MG63 (cell line): ENCODE measurements at regions not wholly inside any gene's neighbourhood (a gene's known extent, or its start where the extent isn't known, plus 50 kb on each side); places are given as distances from the start of the nearest gene placed in this dataset.
"Not testable (repeated sequence)": the region's sequence is repeated elsewhere in the genome, so short reads cannot be mapped to it uniquely, and the experiment has no call there.

ENCODE experiments used
- DNase-seq: peaks from one replicate; pipeline ENCODE4 v3.0.0-alpha.2; 2020
- H3K27me3 ChIP-seq: fragments of 250-450 bp; sonication (Bioruptor Pico); 2 replicates; pipeline ENCODE4 v1.5.1; 2020; ENCODE audit warnings: mild to moderate bottlenecking, moderate library complexity
- H3K36me3 ChIP-seq: fragments of 250-450 bp; sonication (Bioruptor Pico); 2 replicates; pipeline ENCODE4 v1.5.1; 2020; ENCODE audit warnings: mild to moderate bottlenecking, moderate library complexity
- H3K4me3 ChIP-seq: fragments of 250-450 bp; sonication (Bioruptor Pico); 2 replicates; pipeline ENCODE4 v1.5.1; 2020; ENCODE audit warnings: mild to moderate bottlenecking, moderate library complexity
- H3K9me3 ChIP-seq: fragments of 250-450 bp; sonication (Bioruptor Pico); 2 replicates; pipeline ENCODE4 v1.5.1; 2020; ENCODE audit warnings: mild to moderate bottlenecking, moderate library complexity

DNA sequence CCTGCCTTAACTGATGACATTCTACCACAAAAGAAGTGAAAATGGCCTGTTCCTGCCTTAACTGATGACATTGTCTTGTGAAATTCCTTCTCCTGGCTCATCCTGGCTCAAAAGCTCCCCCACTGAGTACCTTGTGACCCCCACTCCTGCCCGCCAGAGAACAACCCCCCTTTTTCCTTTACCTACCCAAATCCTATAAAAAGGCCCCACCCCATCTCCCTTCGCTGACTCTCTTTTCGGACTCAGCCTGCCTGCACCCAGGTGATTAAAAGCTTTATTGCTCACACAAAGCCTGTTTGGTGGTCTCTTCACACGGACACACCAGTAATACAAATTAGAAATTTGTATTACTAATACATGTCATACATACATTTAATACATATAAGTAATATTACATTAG lies 489.9 kb upstream of the IMPG1 start:
- H3K9me3 ChIP-seq, DNase-seq, H3K4me3 ChIP-seq, H3K36me3 ChIP-seq, H3K27me3 ChIP-seq: not testable (repeated sequence)

DNA sequence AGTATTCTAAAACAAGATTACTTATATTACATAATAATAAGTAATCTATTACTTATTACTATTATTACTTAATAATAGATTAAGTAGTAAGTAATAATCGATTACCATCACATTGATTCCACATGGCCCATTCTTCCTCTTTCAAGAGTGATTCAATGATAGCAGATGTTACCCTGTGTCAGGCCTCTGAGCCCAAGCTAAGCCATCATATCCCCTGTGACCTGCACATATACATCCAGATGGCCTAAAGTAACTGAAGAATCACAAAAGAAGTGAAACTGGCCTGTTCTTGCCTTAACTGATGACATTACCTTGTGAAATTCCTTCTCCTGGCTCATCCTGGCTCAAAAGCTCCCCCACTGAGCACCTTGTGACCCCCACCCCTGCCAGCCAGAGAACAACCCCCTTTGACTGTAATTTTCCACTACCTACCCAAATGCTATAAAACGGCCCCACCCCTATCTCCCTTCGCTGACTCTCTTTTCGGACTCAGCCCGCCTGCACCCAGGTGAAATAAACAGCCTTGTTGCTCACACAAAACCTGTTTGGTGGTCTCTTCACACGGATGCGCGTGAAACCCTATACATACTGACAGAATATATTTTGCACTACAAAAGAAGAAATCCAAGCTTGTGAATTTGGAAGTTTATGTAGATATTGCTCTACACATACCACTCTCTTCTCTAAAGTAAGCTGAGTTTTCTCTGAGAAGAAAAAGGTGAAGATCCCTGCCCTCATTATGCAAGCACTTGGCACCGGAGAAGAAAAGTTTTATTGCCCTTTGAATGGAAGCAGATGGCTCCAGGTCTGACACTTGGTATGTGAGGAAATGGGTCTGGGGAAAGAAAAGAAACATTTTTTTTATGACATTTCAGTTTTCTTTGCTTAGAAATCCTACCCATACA lies 488.6 kb upstream of the IMPG1 start:
- not testable (repeated sequence) for H3K4me3 ChIP-seq, H3K9me3 ChIP-seq, H3K27me3 ChIP-seq, H3K36me3 ChIP-seq, DNase-seq

DNA sequence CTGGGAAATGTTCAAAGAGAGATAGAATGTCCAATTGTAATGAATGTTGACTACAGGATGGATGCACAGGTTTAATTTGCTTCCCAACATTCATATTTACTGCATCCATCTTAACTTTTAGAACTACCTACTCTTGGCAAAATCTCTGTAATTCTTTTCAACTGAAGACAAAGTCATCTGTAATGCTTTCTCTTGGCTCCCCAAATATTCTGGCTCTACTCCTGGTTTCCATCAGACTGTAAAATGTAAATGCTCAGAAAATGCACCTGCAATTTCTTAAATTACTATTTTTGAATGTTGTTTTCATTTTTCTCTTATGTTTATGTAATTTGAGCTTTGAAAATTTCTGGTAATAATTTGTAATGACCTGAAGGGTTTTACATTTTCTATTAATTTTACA lies 480.8 kb upstream of the IMPG1 start:
- Histone ChIP-seq H3K4me3 (no peak overlapping the region), H3K9me3 (no peaks in the 10 kb centered on the region)
- DNase-seq: no peak

DNA sequence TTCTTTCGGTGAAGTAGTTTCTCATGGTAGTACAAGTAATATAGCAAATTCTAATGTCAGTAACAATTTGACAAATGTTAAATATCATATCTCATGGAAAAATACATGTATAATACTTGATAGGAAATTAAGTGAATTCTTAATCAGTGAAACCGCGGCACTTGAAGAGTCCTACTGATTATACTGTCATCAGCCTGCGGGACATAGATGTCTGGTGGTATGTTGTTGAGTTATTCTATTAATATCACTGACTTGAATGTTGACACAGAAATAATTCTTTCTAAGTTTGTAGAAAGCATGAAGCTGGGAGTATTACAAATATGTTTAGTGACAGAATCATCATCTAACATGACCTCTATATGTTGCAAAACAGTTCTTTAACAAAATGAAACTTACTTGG lies 479.8 kb upstream of the IMPG1 start:
- H3K27me3 ChIP-seq: no peaks in the 10 kb centered on the region
- H3K36me3 ChIP-seq: no peaks in the 10 kb centered on the region
- DNase-seq: no peak
- H3K9me3 ChIP-seq: no peaks in the 10 kb centered on the region
- no peak overlapping the region for H3K4me3 ChIP-seq

More for the DNA sequence above, 480.8 kb upstream of the IMPG1 start:
- H3K36me3 ChIP-seq: no peaks in the 10 kb centered on the region
- H3K27me3 ChIP-seq: no peaks in the 10 kb centered on the region

DNA sequence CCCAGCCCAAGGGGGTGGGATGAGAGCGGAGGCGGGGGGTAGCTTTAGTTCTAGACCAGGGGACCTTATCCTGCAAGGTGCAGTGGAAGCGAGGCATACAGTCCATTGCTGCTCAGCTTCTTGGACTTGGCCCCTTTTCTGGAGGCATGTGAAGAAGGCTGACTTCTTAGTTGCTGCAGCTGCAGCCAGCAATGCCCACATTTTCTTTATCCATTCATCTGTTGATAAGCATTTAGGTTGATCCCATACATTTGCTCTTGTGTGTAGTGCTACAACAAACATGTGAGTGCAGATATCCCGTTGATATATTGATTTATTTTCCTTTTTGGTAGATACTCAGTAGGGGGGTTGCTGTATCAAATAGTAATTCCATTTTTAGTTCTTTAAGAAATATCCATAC lies 461.2 kb upstream of the IMPG1 start:
- no peak for DNase-seq
- H3K9me3 ChIP-seq: no peaks in the 10 kb centered on the region
- no peaks in the 10 kb centered on the region for H3K36me3 ChIP-seq
- no peaks in the 10 kb centered on the region for H3K27me3 ChIP-seq
- no peak overlapping the region for H3K4me3 ChIP-seq

DNA sequence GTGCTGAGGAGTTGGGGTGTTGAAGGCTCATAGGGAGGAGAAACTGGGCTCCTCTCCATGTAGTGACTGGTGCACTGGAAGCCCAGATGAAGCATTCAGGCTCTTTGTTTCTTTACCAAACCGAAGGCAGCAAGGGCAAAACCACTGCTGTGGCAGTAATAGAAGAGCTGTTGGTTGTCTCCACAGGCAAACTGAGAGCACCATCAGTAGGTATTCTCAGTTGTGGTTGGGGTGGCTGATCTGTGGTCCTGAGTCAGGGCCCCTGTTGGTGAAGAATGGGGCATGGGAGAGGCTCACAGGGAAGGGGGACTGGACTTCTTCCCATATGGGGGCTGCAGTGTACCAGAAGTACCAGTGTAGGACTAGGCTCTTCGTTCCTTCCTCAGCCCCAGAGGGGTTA lies 460.2 kb upstream of the IMPG1 start:
- no peaks in the 10 kb centered on the region for H3K27me3 ChIP-seq
- H3K4me3 ChIP-seq: no peak overlapping the region
- DNase-seq: no peak
- H3K36me3 ChIP-seq: no peaks in the 10 kb centered on the region
- H3K9me3 ChIP-seq: no peaks in the 10 kb centered on the region

DNA sequence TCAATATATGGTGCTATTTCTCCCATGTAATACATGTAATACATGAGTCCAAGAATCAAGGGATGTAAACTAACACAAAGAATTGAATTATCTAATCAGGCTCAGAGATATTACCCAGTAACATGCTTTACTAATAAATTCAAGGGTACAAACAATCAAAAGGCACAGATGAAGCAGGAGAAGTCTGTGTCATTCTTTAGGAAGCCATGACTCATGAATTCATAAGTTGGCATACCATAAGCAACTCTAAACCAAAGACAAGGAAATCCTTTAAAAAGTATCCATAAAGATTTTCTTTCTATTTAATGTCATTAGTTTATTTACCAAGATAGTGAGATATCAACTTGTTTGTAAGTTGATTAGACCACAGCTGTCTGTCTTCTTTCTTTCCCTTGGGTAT lies 446.0 kb upstream of the IMPG1 start:
- H3K36me3 ChIP-seq: no peaks in the 10 kb centered on the region
- H3K27me3 ChIP-seq: no peaks in the 10 kb centered on the region
- no peak overlapping the region for H3K4me3 ChIP-seq
- DNase-seq: no peak
- no peaks in the 10 kb centered on the region for H3K9me3 ChIP-seq

DNA sequence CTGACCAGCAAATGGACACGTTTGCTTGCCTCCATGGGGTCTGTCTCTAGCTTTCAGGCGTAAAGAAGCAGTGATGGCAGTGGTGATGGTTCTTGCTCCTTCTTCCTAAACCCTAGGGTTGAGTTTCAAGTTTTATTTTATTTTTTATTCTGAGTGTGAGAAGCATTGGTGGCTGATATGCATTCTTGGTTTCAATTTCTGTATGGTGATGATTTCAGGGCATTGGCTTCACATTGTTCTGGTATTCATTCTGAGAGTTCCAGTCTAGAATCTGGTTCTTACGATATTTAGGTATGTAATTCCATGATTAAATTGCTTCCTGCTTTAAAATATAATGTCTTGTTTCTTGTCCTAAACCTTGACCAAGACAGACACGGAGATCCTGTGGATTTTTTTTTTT lies 444.5 kb upstream of the IMPG1 start:
- Histone ChIP-seq H3K4me3 (no peak overlapping the region), H3K9me3 (no peaks in the 10 kb centered on the region), H3K36me3 (no peaks in the 10 kb centered on the region), H3K27me3 (no peaks in the 10 kb centered on the region)
- no peak for DNase-seq

DNA sequence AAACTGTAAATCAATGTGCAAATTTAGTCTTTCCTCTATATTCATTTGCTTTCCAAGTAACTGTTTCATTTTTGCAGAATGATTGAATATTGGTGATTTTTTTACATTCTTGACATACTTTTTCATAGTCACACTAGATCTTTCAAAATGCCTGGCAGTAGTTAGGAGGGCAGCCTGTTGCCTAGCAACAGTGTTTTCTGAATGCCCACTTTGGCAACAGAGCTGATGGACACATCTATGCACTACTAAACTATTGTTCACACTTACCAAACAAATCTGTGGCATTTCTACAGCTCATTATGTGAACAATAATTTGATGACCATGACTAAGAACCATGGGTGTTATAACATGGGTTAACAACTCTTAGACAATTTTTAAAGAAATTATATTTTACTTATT lies 438.0 kb upstream of the IMPG1 start:
- no peaks in the 10 kb centered on the region for H3K9me3 ChIP-seq
- DNase-seq: no peak
- H3K27me3 ChIP-seq: no peaks in the 10 kb centered on the region
- no peak overlapping the region for H3K4me3 ChIP-seq
- H3K36me3 ChIP-seq: no peaks in the 10 kb centered on the region

DNA sequence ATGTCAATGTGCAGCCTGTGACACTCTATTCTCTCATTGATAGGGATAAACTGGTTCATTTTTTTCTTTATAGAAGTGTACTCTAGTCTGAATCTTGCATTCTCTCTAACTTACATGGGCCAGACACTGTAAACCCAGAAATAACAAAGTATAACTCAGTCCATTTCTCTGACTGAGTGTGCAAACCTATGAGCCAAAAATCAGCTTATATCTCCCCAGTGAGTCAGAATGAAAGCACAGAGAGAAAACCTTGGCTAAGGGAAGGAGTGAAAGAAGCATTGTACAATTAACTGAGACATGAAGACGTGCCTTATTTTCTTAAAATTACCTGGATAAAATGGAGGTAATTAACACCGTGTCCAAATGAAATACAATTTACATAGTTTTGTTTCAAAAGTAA lies 436.9 kb upstream of the IMPG1 start:
- DNase-seq: no peak
- Histone ChIP-seq H3K27me3 (no peaks in the 10 kb centered on the region), H3K4me3 (no peak overlapping the region), H3K9me3 (no peaks in the 10 kb centered on the region), H3K36me3 (no peaks in the 10 kb centered on the region)

DNA sequence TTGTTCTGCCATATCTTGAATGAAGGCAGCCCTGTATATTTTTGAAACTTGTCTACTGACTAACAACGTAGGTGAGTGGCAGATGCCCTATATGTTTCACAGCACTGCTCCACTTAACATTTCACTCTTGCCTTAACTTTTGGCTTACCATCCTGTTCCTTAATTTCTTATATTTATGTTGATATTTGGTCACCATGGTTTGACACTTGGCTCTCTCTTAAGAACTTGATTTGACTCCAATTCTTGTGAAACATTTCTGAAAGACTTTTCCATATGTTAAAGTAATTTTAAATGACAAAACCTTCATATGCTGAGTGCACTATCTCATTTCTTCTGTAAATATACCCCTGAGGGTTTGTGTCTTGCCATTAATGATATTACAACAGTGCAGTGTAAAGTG lies 434.3 kb upstream of the IMPG1 start:
- H3K36me3 ChIP-seq: no peaks in the 10 kb centered on the region
- DNase-seq: no peak
- no peak overlapping the region for H3K4me3 ChIP-seq
- H3K9me3 ChIP-seq: no peaks in the 10 kb centered on the region
- no peaks in the 10 kb centered on the region for H3K27me3 ChIP-seq

DNA sequence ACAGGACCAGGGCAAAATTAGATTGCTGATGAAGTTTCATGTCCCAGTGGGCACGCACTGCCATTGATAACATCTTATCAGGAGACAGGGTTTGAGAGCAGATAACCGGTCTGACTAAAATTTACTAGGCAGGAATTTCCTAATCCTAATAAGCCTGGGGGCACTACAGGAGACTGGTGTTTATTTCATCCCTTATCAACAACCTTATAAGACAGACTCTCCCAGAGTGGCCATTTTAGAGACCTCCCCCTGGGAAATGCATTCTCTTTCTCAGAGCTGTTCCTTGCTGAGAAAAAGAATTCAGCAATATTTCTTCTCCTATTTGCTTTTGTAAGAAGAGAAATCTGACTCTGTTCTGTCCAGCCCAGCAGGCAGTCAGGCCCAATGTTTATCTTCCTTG lies 423.4 kb upstream of the IMPG1 start:
- no peak overlapping the region for H3K4me3 ChIP-seq
- H3K27me3 ChIP-seq: no peaks in the 10 kb centered on the region
- H3K9me3 ChIP-seq: no peaks in the 10 kb centered on the region; the same call in 1 of the 2 replicates
- H3K36me3 ChIP-seq: no peaks in the 10 kb centered on the region
- DNase-seq: no peak

DNA sequence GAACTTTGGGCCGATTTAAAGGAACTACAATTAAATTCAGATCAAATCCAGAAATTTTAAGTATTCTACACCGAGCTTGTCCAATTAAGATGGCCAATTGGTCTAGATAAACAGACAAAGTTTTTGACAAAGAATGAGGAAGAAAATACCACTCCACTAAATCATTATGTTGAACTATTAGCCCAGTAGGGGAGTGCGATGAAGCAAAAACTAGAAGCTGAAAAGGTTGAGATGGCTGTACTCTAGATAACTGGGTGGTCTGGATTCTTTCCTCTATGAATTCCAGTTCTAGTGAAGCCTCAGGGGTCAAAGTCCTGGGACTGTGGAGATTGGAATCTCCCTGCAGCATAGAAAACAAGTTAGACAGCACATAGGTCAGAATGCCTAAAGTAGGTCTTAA lies 418.9 kb upstream of the IMPG1 start:
- not testable (repeated sequence) for H3K4me3 ChIP-seq, H3K9me3 ChIP-seq, H3K36me3 ChIP-seq, H3K27me3 ChIP-seq, DNase-seq

DNA sequence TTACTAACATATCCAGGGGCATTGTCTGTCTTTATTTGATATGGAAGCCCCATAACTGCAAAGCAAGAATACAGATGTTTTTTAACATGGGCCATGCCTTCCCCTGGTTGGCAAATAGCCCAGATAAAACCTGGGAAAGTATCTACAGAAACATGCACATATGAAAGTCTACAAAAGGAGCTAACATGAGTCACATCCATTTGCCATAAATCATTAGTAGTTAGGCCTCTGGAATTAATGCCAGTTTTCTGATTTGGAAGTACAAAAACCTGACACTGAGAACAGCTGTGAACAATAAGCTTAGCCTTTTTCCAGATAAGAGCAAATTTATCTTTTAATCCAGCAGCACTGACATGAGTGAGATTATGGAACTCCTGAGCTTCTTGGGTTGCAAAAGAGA lies 418.0 kb upstream of the IMPG1 start:
- Histone ChIP-seq H3K27me3 (no peaks in the 10 kb centered on the region), H3K36me3 (no peaks in the 10 kb centered on the region), H3K4me3 (no peak overlapping the region), H3K9me3 (no peaks in the 10 kb centered on the region)
- DNase-seq: no peak

DNA sequence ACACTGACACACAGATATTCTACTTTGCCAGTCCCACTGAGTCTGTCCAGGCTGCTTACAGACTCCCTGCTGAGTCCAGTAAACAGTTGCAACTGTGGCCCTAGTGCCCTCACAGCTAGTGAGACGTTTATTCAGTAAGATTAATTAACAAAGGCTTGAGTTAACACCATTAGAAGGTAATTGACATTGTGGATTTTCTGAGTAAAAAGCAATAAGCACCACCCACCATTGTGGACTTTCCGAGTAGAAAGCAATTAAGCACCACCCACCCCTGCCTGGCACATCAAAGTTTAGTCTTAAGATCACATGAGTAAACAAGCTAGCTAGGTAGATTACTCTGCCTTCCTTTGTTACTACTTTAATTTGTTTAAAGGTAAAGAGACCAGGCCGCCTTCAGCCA lies 408.6 kb upstream of the IMPG1 start:
- DNase-seq: no peak

DNA sequence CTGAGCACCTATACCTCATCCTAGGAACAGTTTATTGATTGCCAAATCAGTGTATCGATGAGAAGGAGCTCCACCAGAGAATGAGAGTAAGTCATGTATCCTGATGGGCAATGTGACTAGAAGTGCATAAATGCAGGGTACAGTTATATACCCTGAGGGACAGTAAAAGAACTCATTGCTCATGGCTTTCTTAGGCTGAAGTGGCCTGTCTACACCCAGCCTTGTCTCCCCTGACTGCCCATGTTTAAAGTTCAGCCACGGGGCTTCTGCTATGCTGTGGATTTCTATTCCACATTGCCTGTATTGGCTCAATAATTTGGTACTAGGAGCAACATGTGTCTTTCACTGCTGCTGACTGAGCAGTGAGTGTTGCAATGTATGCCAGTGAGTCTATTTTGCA lies 400.4 kb upstream of the IMPG1 start:
- no peaks in the 10 kb centered on the region for H3K36me3 ChIP-seq

More for the DNA sequence above, 408.6 kb upstream of the IMPG1 start:
- no peaks in the 10 kb centered on the region for H3K9me3 ChIP-seq
- H3K27me3 ChIP-seq: no peaks in the 10 kb centered on the region
- no peaks in the 10 kb centered on the region for H3K36me3 ChIP-seq
- no peak overlapping the region for H3K4me3 ChIP-seq

DNA sequence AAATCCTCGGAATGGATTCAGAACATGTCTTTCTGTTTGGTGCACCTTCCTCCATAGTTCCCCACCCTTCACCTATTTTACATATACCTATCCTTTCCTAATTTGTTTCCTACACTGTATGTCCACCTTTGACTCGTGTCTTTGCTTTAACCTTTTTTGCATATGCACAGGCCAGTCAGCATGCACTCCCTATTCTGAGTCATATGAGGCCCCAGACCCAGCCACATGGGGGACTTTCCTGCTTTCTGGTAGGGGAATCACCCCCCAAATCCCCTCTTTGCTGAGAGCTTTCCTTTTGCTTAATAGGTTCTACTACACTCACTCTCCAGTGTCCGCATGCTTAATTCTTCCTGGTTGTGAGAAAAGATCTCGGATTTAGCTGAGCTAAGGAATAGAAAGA lies 393.8 kb upstream of the IMPG1 start:
- Histone ChIP-seq H3K36me3 (no peaks in the 10 kb centered on the region), H3K4me3 (no peak overlapping the region), H3K9me3 (no peaks in the 10 kb centered on the region), H3K27me3 (no peaks in the 10 kb centered on the region)
- DNase-seq: no peak

More for the DNA sequence above, 400.4 kb upstream of the IMPG1 start:
- no peak for DNase-seq
- Histone ChIP-seq H3K9me3 (no peaks in the 10 kb centered on the region), H3K27me3 (no peaks in the 10 kb centered on the region), H3K4me3 (no peak overlapping the region)

DNA sequence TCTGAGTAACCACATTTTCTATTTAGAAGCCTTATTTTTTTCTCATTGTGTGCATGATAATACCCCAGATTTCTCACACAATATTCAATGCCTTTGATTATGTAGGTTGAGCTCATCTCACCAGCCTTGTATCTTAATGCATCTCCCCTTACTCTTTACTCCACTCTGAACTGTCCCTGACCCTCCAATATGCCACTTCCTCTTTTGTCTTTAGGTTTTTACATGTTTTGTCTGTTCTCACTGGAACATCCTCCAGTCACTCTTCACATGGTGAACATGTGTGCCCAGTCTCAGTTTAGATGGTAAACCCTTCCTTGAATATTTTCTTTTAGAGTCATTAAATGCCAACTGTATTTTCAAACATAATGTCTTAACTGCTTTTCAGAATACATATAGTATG lies 392.9 kb upstream of the IMPG1 start:
- DNase-seq: no peak
- Histone ChIP-seq H3K9me3 (no peaks in the 10 kb centered on the region), H3K4me3 (no peak overlapping the region), H3K27me3 (no peaks in the 10 kb centered on the region), H3K36me3 (no peaks in the 10 kb centered on the region)
